Liver (tissue), 3 donors: ENCODE measurements at regions not wholly inside any gene's neighbourhood (a gene's known extent, or its start where the extent isn't known, plus 50 kb on each side); places are given as distances from the start of the nearest gene placed in this dataset.

Experiments used
- EGR1 ChIP-seq, 2 donors: IDR thresholded peaks; 2 replicates each; pipeline ENCODE4 v1.6.1; 2016 to 2018; ENCODE audit warnings: antibody characterized with exemption in 2 of 2, low read depth in 2 of 2
- JUND ChIP-seq, 2 donors: IDR thresholded peaks; 2 replicates each; pipeline ENCODE4 v1.6.1; 2016; ENCODE audit warnings: antibody characterized with exemption in 2 of 2
- TF ChIP-seq, protein P1 (sequence below): fragments of 150-350 bp; IDR thresholded peaks from 2 replicates; pipeline ENCODE4 v1.5.1; 2017; ENCODE audit warnings: improper control_type of control experiment, low read depth, low read length; ENCODE audit not compliant: missing input control
- donor health status: healthy.
- donor health status: healthy.

DNA sequence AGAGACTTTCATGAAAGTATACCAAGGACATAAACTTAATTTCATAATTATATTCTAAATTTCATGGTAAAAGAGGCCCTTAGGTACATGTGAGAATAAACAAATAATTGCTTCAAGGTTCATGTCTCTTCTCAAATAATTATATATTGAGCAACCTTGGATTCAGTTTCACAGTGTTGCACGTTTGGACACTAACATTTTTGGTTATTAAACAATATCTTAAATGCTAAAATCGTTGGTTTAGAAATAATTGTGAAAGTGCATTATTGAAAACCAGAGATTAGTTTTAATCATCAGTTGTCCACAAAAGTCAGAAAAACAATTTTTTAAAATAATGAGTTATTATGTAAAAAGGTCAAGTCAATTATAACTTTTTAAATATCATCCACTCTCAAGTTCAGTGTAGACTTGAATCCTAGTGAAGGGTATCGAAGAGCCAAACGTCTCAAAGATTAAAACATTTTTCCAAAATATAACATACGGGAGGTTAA lies 227.1 kb upstream of the DEFB112 start:
- TF ChIP-seq JUND (IDR thresholded peaks at IDR 0.05) (no peak), EGR1 (IDR thresholded peaks at IDR 0.05; ENCODE audit: low read depth in 2 of 2) (no peak)
- TF ChIP-seq, protein P1, sequence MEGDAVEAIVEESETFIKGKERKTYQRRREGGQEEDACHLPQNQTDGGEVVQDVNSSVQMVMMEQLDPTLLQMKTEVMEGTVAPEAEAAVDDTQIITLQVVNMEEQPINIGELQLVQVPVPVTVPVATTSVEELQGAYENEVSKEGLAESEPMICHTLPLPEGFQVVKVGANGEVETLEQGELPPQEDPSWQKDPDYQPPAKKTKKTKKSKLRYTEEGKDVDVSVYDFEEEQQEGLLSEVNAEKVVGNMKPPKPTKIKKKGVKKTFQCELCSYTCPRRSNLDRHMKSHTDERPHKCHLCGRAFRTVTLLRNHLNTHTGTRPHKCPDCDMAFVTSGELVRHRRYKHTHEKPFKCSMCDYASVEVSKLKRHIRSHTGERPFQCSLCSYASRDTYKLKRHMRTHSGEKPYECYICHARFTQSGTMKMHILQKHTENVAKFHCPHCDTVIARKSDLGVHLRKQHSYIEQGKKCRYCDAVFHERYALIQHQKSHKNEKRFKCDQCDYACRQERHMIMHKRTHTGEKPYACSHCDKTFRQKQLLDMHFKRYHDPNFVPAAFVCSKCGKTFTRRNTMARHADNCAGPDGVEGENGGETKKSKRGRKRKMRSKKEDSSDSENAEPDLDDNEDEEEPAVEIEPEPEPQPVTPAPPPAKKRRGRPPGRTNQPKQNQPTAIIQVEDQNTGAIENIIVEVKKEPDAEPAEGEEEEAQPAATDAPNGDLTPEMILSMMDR: no peak
